ENCODE measurements at regions not wholly inside any gene's neighbourhood (a gene's known extent, or its start where the extent isn't known, plus 50 kb on each side); places are given as distances from the start of the nearest gene placed in this dataset.

DNA sequence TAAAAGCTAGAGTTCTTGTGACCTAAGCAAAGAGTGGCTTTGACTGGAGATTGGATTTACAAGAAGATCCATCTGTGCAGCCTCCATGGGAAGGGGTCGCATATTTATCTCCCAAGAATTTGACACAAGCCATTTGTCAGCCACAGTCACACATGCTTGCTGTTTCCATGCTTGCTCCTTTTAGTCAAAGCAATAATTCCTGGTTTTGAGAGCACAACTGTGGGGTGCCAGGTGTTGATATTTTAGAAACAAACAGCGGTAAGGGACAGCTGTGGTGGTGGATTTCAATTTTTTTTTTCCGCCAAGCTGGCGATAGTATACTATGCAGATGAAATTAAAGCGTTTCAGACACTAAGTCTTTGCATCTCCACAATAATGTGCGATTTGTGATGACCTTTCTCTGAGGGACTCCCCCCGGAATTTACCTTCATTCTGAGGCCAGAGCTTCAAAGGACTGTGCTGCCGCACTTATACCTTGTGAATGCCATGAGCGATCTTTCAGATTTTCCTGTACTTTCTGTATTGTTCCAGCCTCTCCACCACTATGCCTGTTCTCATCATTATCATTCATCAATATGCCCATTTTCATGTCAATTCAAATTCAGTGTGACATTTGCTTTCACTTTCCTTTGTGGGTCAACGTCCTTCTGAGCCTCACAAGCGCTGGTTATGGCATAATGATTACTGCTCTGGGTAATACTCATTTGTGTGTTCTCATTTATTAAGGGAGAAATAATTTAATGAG lies 108.2 kb upstream of the KBTBD8 start:
- TF ChIP-seq, protein P1, sequence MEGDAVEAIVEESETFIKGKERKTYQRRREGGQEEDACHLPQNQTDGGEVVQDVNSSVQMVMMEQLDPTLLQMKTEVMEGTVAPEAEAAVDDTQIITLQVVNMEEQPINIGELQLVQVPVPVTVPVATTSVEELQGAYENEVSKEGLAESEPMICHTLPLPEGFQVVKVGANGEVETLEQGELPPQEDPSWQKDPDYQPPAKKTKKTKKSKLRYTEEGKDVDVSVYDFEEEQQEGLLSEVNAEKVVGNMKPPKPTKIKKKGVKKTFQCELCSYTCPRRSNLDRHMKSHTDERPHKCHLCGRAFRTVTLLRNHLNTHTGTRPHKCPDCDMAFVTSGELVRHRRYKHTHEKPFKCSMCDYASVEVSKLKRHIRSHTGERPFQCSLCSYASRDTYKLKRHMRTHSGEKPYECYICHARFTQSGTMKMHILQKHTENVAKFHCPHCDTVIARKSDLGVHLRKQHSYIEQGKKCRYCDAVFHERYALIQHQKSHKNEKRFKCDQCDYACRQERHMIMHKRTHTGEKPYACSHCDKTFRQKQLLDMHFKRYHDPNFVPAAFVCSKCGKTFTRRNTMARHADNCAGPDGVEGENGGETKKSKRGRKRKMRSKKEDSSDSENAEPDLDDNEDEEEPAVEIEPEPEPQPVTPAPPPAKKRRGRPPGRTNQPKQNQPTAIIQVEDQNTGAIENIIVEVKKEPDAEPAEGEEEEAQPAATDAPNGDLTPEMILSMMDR (IDR thresholded peaks at IDR 0.05): no peak
- TF ChIP-seq POLR2A (IDR thresholded peaks at IDR 0.05): no peak

Data from heart left ventricle (tissue), 13 donors.